OCI-LY7 (cell line): ENCODE measurements at regions not wholly inside any gene's neighbourhood (a gene's known extent, or its start where the extent isn't known, plus 50 kb on each side); places are given as distances from the start of the nearest gene placed in this dataset.

ENCODE experiments used
- CTCF ChIP-seq: fragments of 200-600 bp; sonication (generic); conservative IDR thresholded peaks from 2 replicates; pipeline ENCODE4 v1.5.1; 2014; ENCODE audit warnings: mild to moderate bottlenecking, antibody characterized with exemption, low read length, moderate library complexity, mixed read lengths
- EZH2phosphoT487 ChIP-seq: fragments of 200-600 bp; sonication (generic); IDR thresholded peaks from 2 replicates; pipeline ENCODE4 v1.6.1; 2018; ENCODE audit warnings: low read depth, borderline replicate concordance, mild to moderate bottlenecking, mixed run types, antibody characterized with exemption, low read length, moderate library complexity, mixed read lengths

GRCh38 chr17:49901460-49902331 lies 53.8 kb upstream of the TAC4 start:
- TF ChIP-seq CTCF = no peak
- TF ChIP-seq EZH2phosphoT487 = no peak
